GM18907 (cell line): ENCODE measurements at regions not wholly inside any gene's neighbourhood (a gene's known extent, or its start where the extent isn't known, plus 50 kb on each side); places are given as distances from the start of the nearest gene placed in this dataset.
"Not testable (repeated sequence)": the region's sequence is repeated elsewhere in the genome, so short reads cannot be mapped to it uniquely, and the experiment has no call there.

ENCODE experiments used
- ATAC-seq: cut with Tn5 transposase; IDR thresholded peaks from one replicate; pipeline ENCODE4 v1.9.1; 2021; ENCODE audit warnings: mild to moderate bottlenecking, moderate library complexity; ENCODE audit not compliant: unreplicated experiment

DNA sequence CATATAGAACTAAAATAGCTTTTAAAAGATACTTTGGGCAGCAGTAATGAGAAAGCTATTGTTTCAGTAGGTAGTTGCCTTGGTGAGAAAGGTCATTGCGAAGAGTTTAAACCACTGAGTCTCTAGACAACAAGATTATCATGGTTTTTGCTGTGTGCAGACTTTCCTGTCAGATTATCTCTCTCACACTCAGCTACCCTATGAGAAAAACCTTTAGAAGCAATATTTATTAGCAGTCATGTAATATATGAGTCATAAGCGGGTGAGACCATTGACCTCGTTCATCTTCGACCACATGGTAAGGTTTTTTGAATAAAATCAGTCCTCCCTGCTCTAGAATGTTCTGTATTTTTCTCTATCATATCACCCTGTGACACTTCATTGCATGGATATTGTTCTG, 59.9 kb downstream of the GPR65 start:
- ATAC-seq = no peak

DNA sequence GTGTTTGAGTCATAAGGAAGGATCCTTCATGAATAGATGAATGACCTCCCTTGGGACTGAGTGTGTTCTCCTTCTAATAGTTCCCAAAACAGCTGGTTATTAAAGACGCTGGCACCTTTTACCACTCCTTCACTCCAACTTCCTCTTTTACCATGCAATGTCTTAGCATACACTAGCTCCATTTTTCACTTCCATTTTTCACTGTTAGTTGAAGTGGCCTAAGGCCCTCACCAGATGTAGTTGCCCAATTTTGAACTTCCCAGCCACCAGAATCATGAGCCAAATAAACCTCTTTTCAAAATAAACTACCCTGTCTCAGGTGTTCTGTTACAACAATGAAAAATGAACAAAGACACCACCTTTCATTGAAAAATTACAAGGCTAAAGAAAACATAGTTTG, 64.7 kb downstream of the GPR65 start:
- ATAC-seq = no peak

DNA sequence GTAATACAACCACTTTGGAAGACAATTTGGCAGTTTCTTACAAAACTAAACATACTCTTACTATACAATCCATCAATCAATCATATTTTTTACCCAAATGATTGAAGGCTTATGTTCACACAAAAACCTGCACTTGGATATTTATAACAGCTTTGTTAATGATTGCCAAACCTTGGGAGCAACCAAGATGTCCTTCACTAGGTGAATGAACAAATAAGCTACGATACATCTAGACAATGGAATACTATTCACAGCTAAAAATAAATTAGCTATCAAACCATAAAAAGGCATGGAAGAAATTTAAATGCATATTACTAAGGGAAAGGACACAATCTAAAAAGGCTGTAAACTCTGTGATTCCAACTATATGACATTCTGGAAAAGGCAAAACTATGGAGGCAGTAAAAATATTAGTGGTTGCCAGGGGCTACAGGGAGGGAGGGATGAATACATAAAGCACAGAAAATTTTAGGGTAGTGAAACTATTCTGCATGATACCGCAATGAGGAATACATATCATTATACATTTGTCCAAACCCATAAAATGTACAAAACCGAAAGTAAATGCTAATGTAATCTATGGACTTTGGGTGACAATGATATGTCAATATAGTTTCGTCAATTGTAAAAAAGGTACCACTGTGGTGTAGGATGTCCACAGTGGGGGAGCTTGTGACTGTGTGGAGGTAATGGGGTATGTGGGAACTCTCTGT, 70.5 kb downstream of the GPR65 start:
- ATAC-seq = no peak

GRCh38 chr14:88078525-88078924, 73.6 kb downstream of the GPR65 start:
- ATAC-seq = no peak

GRCh38 chr14:88079624-88080023, 74.7 kb downstream of the GPR65 start:
- no peak for ATAC-seq

DNA sequence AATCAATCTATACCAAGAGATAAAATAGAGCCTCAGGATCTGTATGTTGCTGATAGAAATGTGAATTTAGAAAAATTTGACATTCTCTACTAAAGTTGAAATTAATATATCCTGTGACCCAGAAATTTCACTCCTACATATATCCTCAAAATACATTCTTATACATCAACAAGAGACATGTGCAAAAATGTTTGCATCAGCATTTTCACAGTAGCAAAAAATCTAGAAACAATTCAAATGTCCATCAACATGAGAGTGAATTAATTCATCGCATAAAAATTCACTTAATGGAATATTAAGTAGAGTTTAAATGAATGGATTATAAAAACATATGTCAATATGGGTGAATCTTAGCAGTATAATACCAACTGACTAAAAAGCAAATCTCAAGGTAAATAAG, 80.8 kb downstream of the GPR65 start:
- ATAC-seq = no peak

- no peak for ATAC-seq
Observed at GRCh38 chr14:88089445-88089844, 84.5 kb downstream of the GPR65 start.

GRCh38 chr14:88092529-88092928, 87.6 kb downstream of the GPR65 start:
- ATAC-seq = no peak

- no peak for ATAC-seq
Observed at GRCh38 chr14:88095791-88096190, 90.9 kb downstream of the GPR65 start.

- no peak for ATAC-seq
Observed at GRCh38 chr14:88098163-88098562, 93.2 kb downstream of the GPR65 start.

GRCh38 chr14:88104710-88105109, 99.8 kb downstream of the GPR65 start:
- ATAC-seq = no peak

DNA sequence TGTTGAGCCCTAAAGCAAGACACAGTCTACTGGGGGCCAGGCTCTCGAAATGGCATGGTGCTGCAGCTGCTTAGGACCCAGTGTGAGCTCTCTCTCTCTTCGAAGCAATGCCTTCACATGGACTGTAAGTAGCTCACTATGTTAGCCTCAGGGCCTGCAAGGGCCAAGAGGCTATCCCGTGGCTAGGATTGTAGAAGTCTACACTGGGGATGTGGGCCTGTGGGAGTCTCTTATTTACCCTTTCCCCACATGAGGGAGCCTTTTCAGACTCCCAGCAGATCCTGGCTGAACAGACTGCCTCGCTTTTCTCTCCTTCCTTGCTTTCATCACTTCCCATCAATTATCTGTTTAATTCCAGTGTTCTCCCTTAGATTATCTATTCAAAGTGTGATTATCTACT, 101.4 kb downstream of the GPR65 start:
- ATAC-seq = no peak

GRCh38 chr14:88127669-88128068, 122.7 kb downstream of the GPR65 start:
- not testable (repeated sequence) for ATAC-seq

DNA sequence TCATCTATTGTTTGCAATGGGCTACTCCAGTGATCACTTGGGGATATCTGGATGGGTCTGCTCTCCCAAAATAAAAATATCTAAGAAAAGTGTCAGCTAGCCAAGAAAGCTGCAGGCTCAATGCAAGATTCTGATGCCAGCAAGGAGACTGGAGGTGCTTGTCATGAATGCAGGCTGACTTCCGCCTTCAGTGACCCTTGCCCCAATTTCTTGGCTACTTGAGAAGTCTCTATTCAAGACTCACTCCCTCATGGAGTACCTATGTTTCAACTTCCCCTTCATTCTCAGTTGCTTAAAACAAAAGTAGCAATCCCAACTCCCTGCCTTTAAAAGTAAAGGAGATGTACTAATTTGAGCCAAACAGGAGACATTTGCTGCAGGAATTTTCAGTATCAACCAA, 123.9 kb downstream of the GPR65 start:
- no peak for ATAC-seq

DNA sequence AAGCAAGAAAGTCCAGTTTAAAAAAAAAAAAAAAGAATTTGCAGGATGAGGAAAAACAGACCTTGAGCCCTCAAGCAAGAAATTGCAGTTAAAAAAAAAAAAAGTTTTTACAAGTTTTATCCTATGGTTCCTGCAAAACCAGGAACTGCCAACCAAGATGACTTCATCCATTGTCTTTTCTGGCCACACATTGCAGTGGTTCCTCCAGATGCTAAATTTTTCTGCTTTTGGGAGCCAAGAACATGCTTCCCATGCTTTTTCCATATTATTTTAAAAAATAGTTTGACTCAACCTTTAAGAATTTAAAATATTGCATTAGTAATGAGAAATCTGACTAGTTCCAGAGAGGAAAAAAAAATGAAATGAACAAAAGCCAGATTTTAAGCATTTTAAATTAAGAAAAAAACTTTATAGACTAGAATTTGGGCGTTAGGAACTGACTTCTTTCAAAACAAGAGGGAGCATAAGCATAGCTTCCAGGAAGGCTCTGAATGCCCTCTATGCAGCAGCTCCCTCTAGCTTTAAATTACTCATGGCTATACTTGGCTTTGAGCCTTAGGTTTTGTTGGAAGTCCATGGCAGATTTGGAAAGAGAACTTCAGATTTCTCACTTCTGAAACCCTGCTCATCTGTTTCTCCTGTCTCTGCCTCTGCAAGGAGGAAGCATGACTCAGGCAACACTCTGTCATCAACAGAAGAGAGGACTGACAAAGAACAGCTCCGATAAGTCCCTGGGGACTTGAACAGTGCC, 124.5 kb downstream of the GPR65 start:
- peak; percentile 77 for ATAC-seq

- ATAC-seq = peak; percentile 19
Observed at GRCh38 chr14:88130057-88130432, 125.1 kb downstream of the GPR65 start.
